IMR-90 (cell line): ENCODE measurements at regions not wholly inside any gene's neighbourhood (a gene's known extent, or its start where the extent isn't known, plus 50 kb on each side); places are given as distances from the start of the nearest gene placed in this dataset.

Experiments used
- CTCF ChIP-seq: conservative IDR thresholded peaks from 2 replicates; pipeline ENCODE4 v1.5.1; 2012; ENCODE audit warnings: mild to moderate bottlenecking, low read depth, low read length, improper control_type of control experiment
- RAD21 ChIP-seq: IDR thresholded peaks from 2 replicates; pipeline ENCODE4 v1.6.1; 2012; ENCODE audit warnings: low read length, improper control_type of control experiment

DNA sequence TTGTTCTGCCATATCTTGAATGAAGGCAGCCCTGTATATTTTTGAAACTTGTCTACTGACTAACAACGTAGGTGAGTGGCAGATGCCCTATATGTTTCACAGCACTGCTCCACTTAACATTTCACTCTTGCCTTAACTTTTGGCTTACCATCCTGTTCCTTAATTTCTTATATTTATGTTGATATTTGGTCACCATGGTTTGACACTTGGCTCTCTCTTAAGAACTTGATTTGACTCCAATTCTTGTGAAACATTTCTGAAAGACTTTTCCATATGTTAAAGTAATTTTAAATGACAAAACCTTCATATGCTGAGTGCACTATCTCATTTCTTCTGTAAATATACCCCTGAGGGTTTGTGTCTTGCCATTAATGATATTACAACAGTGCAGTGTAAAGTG is 434.3 kb upstream of the IMPG1 start:
- TF ChIP-seq CTCF, result no peak
- TF ChIP-seq RAD21, result no peak
